ENCODE measurements at regions not wholly inside any gene's neighbourhood (a gene's known extent, or its start where the extent isn't known, plus 50 kb on each side); places are given as distances from the start of the nearest gene placed in this dataset.

- Histone ChIP-seq H3K4me3 (no peak overlapping the region), H3K4me2 (no peak overlapping the region), H3K4me1 (no peaks in the 10 kb centered on the region), H3K9me3 (no peaks in the 10 kb centered on the region), H3K27ac (peak overlapping the region; percentile 5 to 21; a peak in 2 of 6 replicates)
- WGBS (ENCODE audit: missing lambda C conversion rate) = 80% methylated on average over 5 of the region's 6 CpGs
- DNase-seq (ENCODE audit: low read depth in 1 of 2, low spot score in 1 of 2) (no peak), FAIRE-seq (no peak), ATAC-seq (no peak)
- TF ChIP-seq RARB (CRISPR knock-in tag; IDR thresholded peaks at IDR 0.05) (no peak), ZC3H11A (IDR thresholded peaks at IDR 0.05) (no peak), RNF2 (IDR thresholded peaks at IDR 0.05; ENCODE audit: borderline replicate concordance, low read depth) (no peak), GATA3 (IDR thresholded peaks at IDR 0.05; ENCODE audit: borderline replicate concordance) (no peak), RCOR1 (IDR thresholded peaks at IDR 0.05; ENCODE audit: low read depth, low read length) (no peak), JUNB (IDR thresholded peaks at IDR 0.05) (no peak), POLR2AphosphoS2 (conservative IDR thresholded peaks at IDR 0.05; ENCODE audit: low read length) (no peak), PHF8 (IDR thresholded peaks at IDR 0.05; ENCODE audit: borderline replicate concordance, low read depth) (no peak), ELK1 (IDR thresholded peaks at IDR 0.05; ENCODE audit: low read depth, low read length) (no peak), EHMT2 (IDR thresholded peaks at IDR 0.05; ENCODE audit: low read depth) (no peak), TP53 (CRISPR knock-in tag; IDR thresholded peaks at IDR 0.05) (no peak), REST (IDR thresholded peaks at IDR 0.05) (no peak), HMGXB4 (CRISPR knock-in tag; IDR thresholded peaks at IDR 0.05; ENCODE audit: borderline replicate concordance) (no peak), ZFP36 (IDR thresholded peaks at IDR 0.05; ENCODE audit: borderline replicate concordance, partially characterized antibody) (no peak), MYC (IDR thresholded peaks at IDR 0.05; ENCODE audit: borderline replicate concordance, low read length) (no peak), FOXS1 (CRISPR knock-in tag; IDR thresholded peaks at IDR 0.05) (no peak), JUN (IDR thresholded peaks at IDR 0.05) (no peak), USF2 (IDR thresholded peaks at IDR 0.05) (no peak)
- CTCF ChIA-PET = interaction anchor here (3.9 kb wide), 1 partner anchor 9 kb away, joined by 13 read pairs; no protein-coding TSS in a partner anchor
- POLR2A ChIA-PET = no interaction called here
These were observed 141.8 kb downstream of the HSD17B3 start for GRCh38 chr9:96160168-96160567.

GRCh38 chr9:96159596-96159995, 142.4 kb downstream of the HSD17B3 start:
- Histone ChIP-seq H3K4me2 (no peak overlapping the region), H3K27ac (peak overlapping the region; percentile 19 to 47; a peak in 3 of 6 replicates), H3K4me3 (no peak overlapping the region), H3K9me3 (no peaks in the 10 kb centered on the region), H3K4me1 (no peaks in the 10 kb centered on the region)
- no peak for DNase-seq (ENCODE audit: low read depth in 1 of 2, low spot score in 1 of 2)
- CTCF ChIA-PET = no interaction called here
- TF ChIP-seq BCL3 (IDR thresholded peaks at IDR 0.05) (no peak), USF2 (IDR thresholded peaks at IDR 0.05) (no peak), CEBPB (IDR thresholded peaks at IDR 0.05) (no peak), FOSB (CRISPR knock-in tag; IDR thresholded peaks at IDR 0.05) (no peak)
- POLR2A ChIA-PET = no interaction called here
- no peak for FAIRE-seq
- no peak for ATAC-seq
- 91% methylated on average over 4 of the region's 4 CpGs for WGBS (ENCODE audit: missing lambda C conversion rate)
